Osteoblast (primary cell): ENCODE measurements at regions not wholly inside any gene's neighbourhood (a gene's known extent, or its start where the extent isn't known, plus 50 kb on each side); places are given as distances from the start of the nearest gene placed in this dataset.

ENCODE experiments used
- DNase-seq: peaks from one replicate; pipeline ENCODE4 v3.0.0; 2011; ENCODE audit warnings: low spot score, mixed read lengths; ENCODE audit not compliant: insufficient read length; ENCODE audit errors: missing footprints
- H2AFZ ChIP-seq: 2 replicates; pipeline ENCODE4 v1.6.0; 2011; ENCODE audit warnings: mild to moderate bottlenecking, low read length
- H3K27ac ChIP-seq: 2 replicates; pipeline ENCODE4 v1.5.1; 2011; ENCODE audit warnings: mild to moderate bottlenecking, low read depth, low read length, moderate library complexity
- H3K27me3 ChIP-seq: 2 replicates; pipeline ENCODE4 v1.6.0; 2012; ENCODE audit warnings: mild to moderate bottlenecking, control low read depth, inconsistent platforms, low read length, moderate library complexity; ENCODE audit not compliant: insufficient read depth
- H3K36me3 ChIP-seq: 2 replicates; pipeline ENCODE4 v1.5.1; 2011; ENCODE audit warnings: mild to moderate bottlenecking, low read length, control low read depth, moderate library complexity; ENCODE audit not compliant: insufficient read depth
- H3K4me1 ChIP-seq: 2 replicates; pipeline ENCODE4 v1.5.1; 2011; ENCODE audit warnings: mild to moderate bottlenecking, low read length, control low read depth, moderate library complexity; ENCODE audit not compliant: insufficient read depth
- H3K4me2 ChIP-seq: 2 replicates; pipeline ENCODE4 v1.6.0; 2011; ENCODE audit warnings: mild to moderate bottlenecking, low read length; ENCODE audit not compliant: insufficient read depth
- H3K4me3 ChIP-seq: fragments of 200-600 bp; sonication (generic); 3 replicates; pipeline ENCODE4 v1.5.1; 2012; ENCODE audit warnings: mild to moderate bottlenecking, low read length, inconsistent platforms; ENCODE audit not compliant: insufficient read depth
- H3K79me2 ChIP-seq: 2 replicates; pipeline ENCODE4 v1.6.0; 2012; ENCODE audit warnings: mild to moderate bottlenecking, low read length, control low read depth, inconsistent platforms; ENCODE audit not compliant: insufficient read depth
- H3K9me3 ChIP-seq: 2 replicates; pipeline ENCODE4 v1.5.1; 2011; ENCODE audit warnings: low read depth, low read length, control low read depth
- H4K20me1 ChIP-seq: 2 replicates; pipeline ENCODE4 v1.6.0; 2012; ENCODE audit warnings: mild to moderate bottlenecking, low read length, control low read depth; ENCODE audit not compliant: insufficient read depth
- CTCF ChIP-seq: IDR thresholded peaks from 2 replicates; pipeline ENCODE4 v1.5.1; 2011; ENCODE audit warnings: mild to moderate bottlenecking, low read depth, low read length, moderate library complexity; ENCODE audit errors: extremely low read depth

DNA sequence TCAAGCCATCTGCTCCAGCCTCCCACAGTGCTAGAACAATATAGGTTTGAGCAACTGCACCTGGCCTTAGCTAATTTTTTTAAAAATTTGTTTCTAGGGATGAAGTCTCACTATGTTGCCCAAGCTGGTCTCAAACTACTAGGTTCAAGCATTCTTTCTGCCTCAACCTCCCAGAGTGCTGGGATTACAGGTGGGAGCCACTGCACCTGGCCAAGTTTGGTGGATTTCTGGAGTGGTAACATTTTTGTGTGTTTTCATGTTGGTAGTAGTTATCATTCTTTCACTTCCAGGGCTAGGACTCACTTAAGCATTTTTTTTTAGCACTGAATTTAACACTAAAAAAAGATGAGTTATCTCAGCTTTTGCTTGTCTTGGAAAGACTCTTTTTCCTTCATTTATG, 328.0 kb upstream of the RGS6 start:
- no peak for DNase-seq
- Histone ChIP-seq H3K36me3 (peaks cover 17% of the 10 kb centered on the region), H2AFZ (no peak overlapping the region), H4K20me1 (peaks cover 21% of the 10 kb centered on the region), H3K27me3 (no peaks in the 10 kb centered on the region), H3K4me2 (no peak overlapping the region), H3K4me1 (peaks cover 7% of the 10 kb centered on the region), H3K9me3 (no peaks in the 10 kb centered on the region), H3K4me3 (no peak overlapping the region), H3K79me2 (peaks cover 98% of the 10 kb centered on the region), H3K27ac (no peak overlapping the region)
- no peak for TF ChIP-seq CTCF

DNA sequence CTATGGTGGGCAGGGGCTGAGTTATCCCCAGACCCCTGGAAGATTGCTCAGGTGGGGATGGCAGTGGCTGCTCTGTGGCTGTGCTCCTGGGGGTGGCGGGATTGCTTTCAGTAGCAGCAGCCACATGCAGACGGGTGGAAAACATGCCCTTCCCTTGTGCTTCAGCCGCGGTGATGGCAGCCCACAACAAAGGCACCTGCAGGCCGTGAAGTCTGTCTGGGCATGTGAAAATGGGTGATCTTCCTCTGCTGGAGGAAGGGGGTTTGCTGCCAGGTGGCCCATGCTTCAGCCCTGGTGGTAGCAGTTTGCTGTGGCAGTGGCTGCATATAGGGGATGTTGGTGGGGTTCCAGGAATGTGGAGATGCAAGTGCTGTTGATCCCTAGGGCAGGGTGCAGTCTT, 326.2 kb upstream of the RGS6 start:
- TF ChIP-seq CTCF, result no peak
- no peak overlapping the region for H3K4me2 ChIP-seq
- no peak overlapping the region for H2AFZ ChIP-seq
- H4K20me1 ChIP-seq, result peaks cover 24% of the 10 kb centered on the region
- H3K4me1 ChIP-seq, result peaks cover 10% of the 10 kb centered on the region
- no peaks in the 10 kb centered on the region for H3K27me3 ChIP-seq
- no peaks in the 10 kb centered on the region for H3K9me3 ChIP-seq
- H3K79me2 ChIP-seq, result peaks cover 95% of the 10 kb centered on the region
- H3K36me3 ChIP-seq, result peaks cover 6% of the 10 kb centered on the region
- DNase-seq, result no peak
- no peak overlapping the region for H3K4me3 ChIP-seq
- H3K27ac ChIP-seq, result no peak overlapping the region

DNA sequence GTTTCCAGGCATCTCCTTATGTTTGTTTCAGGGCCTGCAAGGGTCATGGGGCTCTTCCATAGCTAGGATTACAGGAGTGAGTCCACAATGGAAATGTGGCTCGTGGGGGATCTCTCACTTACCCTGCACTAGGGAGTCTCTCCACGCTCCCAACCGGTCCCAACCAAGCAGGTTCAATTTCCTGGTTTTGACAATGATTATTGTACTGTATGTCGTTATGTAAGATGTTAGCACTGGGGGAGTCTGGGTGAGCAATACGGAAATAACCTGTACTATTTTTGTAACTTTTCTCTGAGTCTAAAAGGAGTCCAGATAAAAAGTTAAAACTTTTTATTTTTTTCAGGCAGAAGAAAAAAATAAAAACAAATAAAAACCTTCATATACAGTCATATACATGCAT, 325.7 kb upstream of the RGS6 start:
- Histone ChIP-seq H3K79me2 (peaks cover 94% of the 10 kb centered on the region), H3K4me1 (peaks cover 10% of the 10 kb centered on the region), H2AFZ (no peak overlapping the region), H3K36me3 (peaks cover 6% of the 10 kb centered on the region), H3K27me3 (no peaks in the 10 kb centered on the region), H3K4me2 (no peak overlapping the region), H4K20me1 (peaks cover 21% of the 10 kb centered on the region), H3K27ac (no peak overlapping the region), H3K4me3 (no peak overlapping the region), H3K9me3 (no peaks in the 10 kb centered on the region)
- no peak for TF ChIP-seq CTCF
- DNase-seq, result no peak

DNA sequence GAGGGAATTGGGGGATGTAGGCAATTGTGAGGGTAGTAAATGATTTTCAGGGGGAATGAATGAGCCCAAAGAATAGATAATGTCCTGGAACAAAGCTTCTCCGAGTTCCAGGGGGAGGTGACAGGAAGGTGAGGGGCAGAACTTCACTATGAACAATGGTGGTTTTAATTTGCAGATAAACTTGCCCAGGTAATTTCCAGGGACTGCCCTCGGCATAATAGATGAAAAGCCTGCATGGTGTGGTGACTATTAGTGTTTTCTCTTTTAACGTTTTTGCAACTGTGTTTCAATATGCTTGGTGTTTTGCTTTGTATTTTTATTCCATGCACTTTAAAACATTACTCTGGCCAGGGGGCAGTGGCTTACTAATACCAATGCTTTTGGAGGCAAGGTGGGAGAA, 325.2 kb upstream of the RGS6 start:
- Histone ChIP-seq H3K9me3 (no peaks in the 10 kb centered on the region), H4K20me1 (peaks cover 19% of the 10 kb centered on the region), H3K4me3 (no peak overlapping the region), H3K4me1 (peaks cover 10% of the 10 kb centered on the region), H3K79me2 (peaks cover 94% of the 10 kb centered on the region), H3K27me3 (no peaks in the 10 kb centered on the region), H2AFZ (no peak overlapping the region), H3K4me2 (no peak overlapping the region), H3K27ac (no peak overlapping the region), H3K36me3 (peaks cover 6% of the 10 kb centered on the region)
- no peak for TF ChIP-seq CTCF
- DNase-seq, result no peak
